KMS-11 (cell line): ENCODE measurements at regions not wholly inside any gene's neighbourhood (a gene's known extent, or its start where the extent isn't known, plus 50 kb on each side); places are given as distances from the start of the nearest gene placed in this dataset.
"Not testable (repeated sequence)": the region's sequence is repeated elsewhere in the genome, so short reads cannot be mapped to it uniquely, and the experiment has no call there.

Experiments
- H2AFZ ChIP-seq: fragments of 200-600 bp; sonication (generic); 2 replicates; pipeline ENCODE4 v1.6.1; 2016; ENCODE audit warnings: antibody characterized with exemption, mixed run types, low read depth
- H3K27ac ChIP-seq: fragments of 200-600 bp; sonication (generic); 2 replicates; pipeline ENCODE4 v1.6.1; 2016; ENCODE audit warnings: mild to moderate bottlenecking, mixed run types
- H3K27me3 ChIP-seq: fragments of 200-600 bp; sonication (generic); 2 replicates; pipeline ENCODE4 v1.6.1; 2017; ENCODE audit warnings: mild to moderate bottlenecking, low read depth, mixed run types, moderate library complexity; ENCODE audit not compliant: insufficient read depth
- H3K36me3 ChIP-seq: fragments of 200-600 bp; sonication (generic); 2 replicates; pipeline ENCODE4 v1.6.1; 2017; ENCODE audit warnings: mild to moderate bottlenecking, mixed run types; ENCODE audit not compliant: insufficient read depth
- H3K4me1 ChIP-seq: fragments of 200-600 bp; sonication (generic); 2 replicates; pipeline ENCODE4 v1.6.1; 2016; ENCODE audit warnings: mild to moderate bottlenecking, low read depth, mixed run types; ENCODE audit not compliant: poor library complexity, severe bottlenecking
- H3K4me2 ChIP-seq: fragments of 200-600 bp; sonication (generic); 2 replicates; pipeline ENCODE4 v1.7.0; 2016; ENCODE audit warnings: mild to moderate bottlenecking, mixed run types
- H3K4me3 ChIP-seq: fragments of 200-600 bp; sonication (generic); IDR thresholded peaks from 2 replicates; pipeline ENCODE4 v1.6.1; 2017; ENCODE audit warnings: low read depth, low read length, mixed read lengths; ENCODE audit not compliant: insufficient read depth
- H3K79me2 ChIP-seq: fragments of 200-600 bp; sonication (generic); 2 replicates; pipeline ENCODE4 v1.6.1; 2016; ENCODE audit warnings: low read depth, mixed run types; ENCODE audit not compliant: insufficient read depth
- H3K9ac ChIP-seq: fragments of 200-600 bp; sonication (generic); 2 replicates; pipeline ENCODE4 v1.6.1; 2016; ENCODE audit warnings: mild to moderate bottlenecking, mixed run types
- H4K20me1 ChIP-seq: fragments of 200-600 bp; sonication (generic); 2 replicates; pipeline ENCODE4 v1.6.1; 2016; ENCODE audit warnings: mild to moderate bottlenecking, mixed run types; ENCODE audit not compliant: insufficient read depth
- TF ChIP-seq, protein P1 (sequence below): fragments of 200-600 bp; sonication (generic); conservative IDR thresholded peaks from 2 replicates; pipeline ENCODE4 v1.6.1; 2017; ENCODE audit warnings: low read depth, mild to moderate bottlenecking, antibody characterized with exemption, low read length, moderate library complexity, mixed read lengths

GRCh38 chr9:11701706-11702105 lies 991.5 kb upstream of the TYRP1 start:
- H4K20me1 ChIP-seq = no peaks in the 10 kb centered on the region
- H2AFZ ChIP-seq = no peak overlapping the region
- H3K79me2 ChIP-seq = no peaks in the 10 kb centered on the region
- H3K36me3 ChIP-seq = no peaks in the 10 kb centered on the region
- no peak overlapping the region for H3K4me2 ChIP-seq
- no peak overlapping the region for H3K27ac ChIP-seq
- no peaks in the 10 kb centered on the region for H3K27me3 ChIP-seq
- H3K4me1 ChIP-seq = no peaks in the 10 kb centered on the region
- H3K4me3 ChIP-seq = no peak overlapping the region
- H3K9ac ChIP-seq = no peak overlapping the region
- TF ChIP-seq, protein P1, sequence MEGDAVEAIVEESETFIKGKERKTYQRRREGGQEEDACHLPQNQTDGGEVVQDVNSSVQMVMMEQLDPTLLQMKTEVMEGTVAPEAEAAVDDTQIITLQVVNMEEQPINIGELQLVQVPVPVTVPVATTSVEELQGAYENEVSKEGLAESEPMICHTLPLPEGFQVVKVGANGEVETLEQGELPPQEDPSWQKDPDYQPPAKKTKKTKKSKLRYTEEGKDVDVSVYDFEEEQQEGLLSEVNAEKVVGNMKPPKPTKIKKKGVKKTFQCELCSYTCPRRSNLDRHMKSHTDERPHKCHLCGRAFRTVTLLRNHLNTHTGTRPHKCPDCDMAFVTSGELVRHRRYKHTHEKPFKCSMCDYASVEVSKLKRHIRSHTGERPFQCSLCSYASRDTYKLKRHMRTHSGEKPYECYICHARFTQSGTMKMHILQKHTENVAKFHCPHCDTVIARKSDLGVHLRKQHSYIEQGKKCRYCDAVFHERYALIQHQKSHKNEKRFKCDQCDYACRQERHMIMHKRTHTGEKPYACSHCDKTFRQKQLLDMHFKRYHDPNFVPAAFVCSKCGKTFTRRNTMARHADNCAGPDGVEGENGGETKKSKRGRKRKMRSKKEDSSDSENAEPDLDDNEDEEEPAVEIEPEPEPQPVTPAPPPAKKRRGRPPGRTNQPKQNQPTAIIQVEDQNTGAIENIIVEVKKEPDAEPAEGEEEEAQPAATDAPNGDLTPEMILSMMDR = no peak

DNA sequence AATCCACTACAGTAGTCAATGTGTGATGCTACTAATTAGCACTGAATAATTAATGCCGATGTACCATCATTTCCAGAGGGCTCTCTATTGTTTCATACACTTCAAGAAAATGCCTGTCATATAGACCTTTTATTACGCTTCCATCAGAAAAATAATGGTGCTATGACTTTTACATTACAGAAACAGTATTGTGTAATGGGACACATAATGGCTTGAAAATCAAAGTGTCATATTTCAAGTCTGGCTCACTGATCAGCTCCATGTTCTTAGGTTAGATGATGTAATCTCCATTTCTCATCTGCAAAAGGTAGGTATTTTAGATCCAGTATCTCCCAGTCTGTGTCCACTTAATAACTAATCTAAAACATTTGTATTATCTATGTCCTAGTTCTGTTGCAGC lies 990.6 kb upstream of the TYRP1 start:
- no peaks in the 10 kb centered on the region for H3K27me3 ChIP-seq
- H3K79me2 ChIP-seq = no peaks in the 10 kb centered on the region
- no peak overlapping the region for H3K27ac ChIP-seq
- no peaks in the 10 kb centered on the region for H3K4me1 ChIP-seq
- no peaks in the 10 kb centered on the region for H3K36me3 ChIP-seq
- no peak overlapping the region for H3K4me3 ChIP-seq
- no peaks in the 10 kb centered on the region for H4K20me1 ChIP-seq
- H3K9ac ChIP-seq = no peak overlapping the region
- no peak overlapping the region for H2AFZ ChIP-seq
- H3K4me2 ChIP-seq = no peak overlapping the region
- TF ChIP-seq, protein P1 = no peak

DNA sequence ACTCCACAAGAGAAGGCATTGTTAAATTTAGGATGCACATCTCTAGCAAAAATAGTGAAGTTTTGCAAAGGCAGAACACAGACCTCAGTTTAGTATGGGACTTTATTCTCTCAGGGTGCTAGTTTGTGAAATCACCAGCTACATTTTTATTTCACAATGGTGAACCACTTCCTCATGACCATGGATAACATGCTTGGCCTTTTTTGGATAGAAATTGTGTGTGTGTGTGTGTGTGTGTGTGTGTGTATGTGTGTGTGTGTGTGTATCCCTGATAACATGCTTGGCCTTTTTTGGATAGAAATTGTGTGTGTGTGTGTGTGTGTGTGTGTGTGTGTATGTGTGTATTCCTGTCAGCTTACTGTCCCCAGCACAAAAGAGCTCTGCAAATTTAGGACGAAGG lies 989.0 kb upstream of the TYRP1 start:
- not testable (repeated sequence) for H3K27ac ChIP-seq, H3K4me3 ChIP-seq, H3K4me2 ChIP-seq, H3K79me2 ChIP-seq, H3K36me3 ChIP-seq, H3K9ac ChIP-seq, H3K27me3 ChIP-seq, H4K20me1 ChIP-seq, H3K4me1 ChIP-seq, H2AFZ ChIP-seq

- no peaks in the 10 kb centered on the region for H3K27me3 ChIP-seq
- H3K4me2 ChIP-seq = no peak overlapping the region
- TF ChIP-seq, protein P1 = no peak
- H3K36me3 ChIP-seq = no peaks in the 10 kb centered on the region
- H3K4me1 ChIP-seq = no peaks in the 10 kb centered on the region
- H4K20me1 ChIP-seq = no peaks in the 10 kb centered on the region
- H3K4me3 ChIP-seq = no peak overlapping the region
- no peak overlapping the region for H2AFZ ChIP-seq
- no peak overlapping the region for H3K9ac ChIP-seq
- H3K27ac ChIP-seq = no peak overlapping the region
- no peaks in the 10 kb centered on the region for H3K79me2 ChIP-seq
These were observed 984.3 kb upstream of the TYRP1 start for GRCh38 chr9:11708899-11709298.

- H3K9ac ChIP-seq = no peak overlapping the region
- H3K36me3 ChIP-seq = no peaks in the 10 kb centered on the region
- H3K79me2 ChIP-seq = no peaks in the 10 kb centered on the region
- H3K4me3 ChIP-seq = no peak overlapping the region
- no peaks in the 10 kb centered on the region for H3K4me1 ChIP-seq
- H3K27ac ChIP-seq = no peak overlapping the region
- no peaks in the 10 kb centered on the region for H4K20me1 ChIP-seq
- no peaks in the 10 kb centered on the region for H3K27me3 ChIP-seq
- no peak overlapping the region for H3K4me2 ChIP-seq
- TF ChIP-seq, protein P1 = no peak
- H2AFZ ChIP-seq = no peak overlapping the region
These were observed 983.6 kb upstream of the TYRP1 start for GRCh38 chr9:11709567-11709966.
